ENCODE measurements at regions not wholly inside any gene's neighbourhood (a gene's known extent, or its start where the extent isn't known, plus 50 kb on each side); places are given as distances from the start of the nearest gene placed in this dataset.
"Not testable (repeated sequence)": the region's sequence is repeated elsewhere in the genome, so short reads cannot be mapped to it uniquely, and the experiment has no call there.

- Histone ChIP-seq H3K9ac (ENCODE audit: low read depth, low read length) (no peak overlapping the region), H3K36me3 (ENCODE audit: control insufficient read depth, insufficient read depth, low read length) (no peaks in the 10 kb centered on the region), H3K4me3 (ENCODE audit: low read depth, low read length) (no peak overlapping the region), H3K9me3 (ENCODE audit: control insufficient read depth, insufficient read depth, low read length) (no peaks in the 10 kb centered on the region), H3K27me3 (ENCODE audit: control insufficient read depth, insufficient read depth, low read length) (no peaks in the 10 kb centered on the region), H3K4me1 (ENCODE audit: control insufficient read depth, insufficient read depth, low read length) (no peaks in the 10 kb centered on the region)
Observed at GRCh38 chr18:71250191-71250590, 961.3 kb downstream of the SOCS6 start.

GRCh38 chr18:71249791-71250190, 960.9 kb downstream of the SOCS6 start:
- no peaks in the 10 kb centered on the region for H3K9me3 ChIP-seq (ENCODE audit: control insufficient read depth, insufficient read depth, low read length)
- H3K4me3 ChIP-seq (ENCODE audit: low read depth, low read length): no peak overlapping the region
- no peaks in the 10 kb centered on the region for H3K36me3 ChIP-seq (ENCODE audit: control insufficient read depth, insufficient read depth, low read length)
- no peaks in the 10 kb centered on the region for H3K4me1 ChIP-seq (ENCODE audit: control insufficient read depth, insufficient read depth, low read length)
- no peaks in the 10 kb centered on the region for H3K27me3 ChIP-seq (ENCODE audit: control insufficient read depth, insufficient read depth, low read length)
- no peak overlapping the region for H3K9ac ChIP-seq (ENCODE audit: low read depth, low read length)

GRCh38 chr18:71242981-71243380, 954.1 kb downstream of the SOCS6 start:
- H3K9me3 ChIP-seq (ENCODE audit: control insufficient read depth, insufficient read depth, low read length): no peaks in the 10 kb centered on the region
- H3K36me3 ChIP-seq (ENCODE audit: control insufficient read depth, insufficient read depth, low read length): no peaks in the 10 kb centered on the region
- no peak overlapping the region for H3K9ac ChIP-seq (ENCODE audit: low read depth, low read length)
- H3K27me3 ChIP-seq (ENCODE audit: control insufficient read depth, insufficient read depth, low read length): no peaks in the 10 kb centered on the region
- no peak overlapping the region for H3K4me3 ChIP-seq (ENCODE audit: low read depth, low read length)
- H3K4me1 ChIP-seq (ENCODE audit: control insufficient read depth, insufficient read depth, low read length): no peaks in the 10 kb centered on the region

- H3K36me3 ChIP-seq (ENCODE audit: control insufficient read depth, insufficient read depth, low read length): no peaks in the 10 kb centered on the region
- no peak overlapping the region for H3K9ac ChIP-seq (ENCODE audit: low read depth, low read length)
- H3K4me1 ChIP-seq (ENCODE audit: control insufficient read depth, insufficient read depth, low read length): no peaks in the 10 kb centered on the region
- H3K27me3 ChIP-seq (ENCODE audit: control insufficient read depth, insufficient read depth, low read length): no peaks in the 10 kb centered on the region
- H3K9me3 ChIP-seq (ENCODE audit: control insufficient read depth, insufficient read depth, low read length): no peaks in the 10 kb centered on the region
- no peak overlapping the region for H3K4me3 ChIP-seq (ENCODE audit: low read depth, low read length)
Observed at GRCh38 chr18:71238974-71239624, 950.3 kb downstream of the SOCS6 start.

GRCh38 chr18:71237641-71238040, 948.8 kb downstream of the SOCS6 start:
- Histone ChIP-seq H3K9ac (ENCODE audit: low read depth, low read length) (no peak overlapping the region), H3K4me3 (ENCODE audit: low read depth, low read length) (no peak overlapping the region), H3K27me3 (ENCODE audit: control insufficient read depth, insufficient read depth, low read length) (no peaks in the 10 kb centered on the region), H3K36me3 (ENCODE audit: control insufficient read depth, insufficient read depth, low read length) (no peaks in the 10 kb centered on the region), H3K4me1 (ENCODE audit: control insufficient read depth, insufficient read depth, low read length) (no peaks in the 10 kb centered on the region), H3K9me3 (ENCODE audit: control insufficient read depth, insufficient read depth, low read length) (no peaks in the 10 kb centered on the region)

GRCh38 chr18:71233177-71233576, 944.3 kb downstream of the SOCS6 start:
- no peaks in the 10 kb centered on the region for H3K36me3 ChIP-seq (ENCODE audit: control insufficient read depth, insufficient read depth, low read length)
- no peak overlapping the region for H3K9ac ChIP-seq (ENCODE audit: low read depth, low read length)
- no peaks in the 10 kb centered on the region for H3K9me3 ChIP-seq (ENCODE audit: control insufficient read depth, insufficient read depth, low read length)

GRCh38 chr18:71223486-71223885, 934.6 kb downstream of the SOCS6 start:
- Histone ChIP-seq H3K4me3 (ENCODE audit: low read depth, low read length) (no peak overlapping the region), H3K27me3 (ENCODE audit: control insufficient read depth, insufficient read depth, low read length) (no peaks in the 10 kb centered on the region), H3K9me3 (ENCODE audit: control insufficient read depth, insufficient read depth, low read length) (peaks cover 4% of the 10 kb centered on the region), H3K4me1 (ENCODE audit: control insufficient read depth, insufficient read depth, low read length) (no peaks in the 10 kb centered on the region), H3K36me3 (ENCODE audit: control insufficient read depth, insufficient read depth, low read length) (no peaks in the 10 kb centered on the region), H3K9ac (ENCODE audit: low read depth, low read length) (no peak overlapping the region)

More at GRCh38 chr18:71233177-71233576, 944.3 kb downstream of the SOCS6 start:
- no peaks in the 10 kb centered on the region for H3K27me3 ChIP-seq (ENCODE audit: control insufficient read depth, insufficient read depth, low read length)
- no peak overlapping the region for H3K4me3 ChIP-seq (ENCODE audit: low read depth, low read length)
- H3K4me1 ChIP-seq (ENCODE audit: control insufficient read depth, insufficient read depth, low read length): no peaks in the 10 kb centered on the region

GRCh38 chr18:71221405-71221804, 932.6 kb downstream of the SOCS6 start:
- Histone ChIP-seq H3K9me3 (ENCODE audit: control insufficient read depth, insufficient read depth, low read length) (peaks cover 4% of the 10 kb centered on the region), H3K36me3 (ENCODE audit: control insufficient read depth, insufficient read depth, low read length) (no peaks in the 10 kb centered on the region), H3K27me3 (ENCODE audit: control insufficient read depth, insufficient read depth, low read length) (no peaks in the 10 kb centered on the region), H3K4me1 (ENCODE audit: control insufficient read depth, insufficient read depth, low read length) (no peaks in the 10 kb centered on the region), H3K4me3 (ENCODE audit: low read depth, low read length) (no peak overlapping the region), H3K9ac (ENCODE audit: low read depth, low read length) (no peak overlapping the region)

GRCh38 chr18:71212739-71213138, 923.9 kb downstream of the SOCS6 start:
- H3K9ac ChIP-seq (ENCODE audit: low read depth, low read length); H3K36me3 ChIP-seq (ENCODE audit: control insufficient read depth, insufficient read depth, low read length); H3K27me3 ChIP-seq (ENCODE audit: control insufficient read depth, insufficient read depth, low read length); H3K9me3 ChIP-seq (ENCODE audit: control insufficient read depth, insufficient read depth, low read length); H3K4me1 ChIP-seq (ENCODE audit: control insufficient read depth, insufficient read depth, low read length); H3K4me3 ChIP-seq (ENCODE audit: low read depth, low read length): not testable (repeated sequence)

GRCh38 chr18:71212222-71212621, 923.4 kb downstream of the SOCS6 start:
- no peaks in the 10 kb centered on the region for H3K27me3 ChIP-seq (ENCODE audit: control insufficient read depth, insufficient read depth, low read length)
- no peaks in the 10 kb centered on the region for H3K36me3 ChIP-seq (ENCODE audit: control insufficient read depth, insufficient read depth, low read length)
- no peak overlapping the region for H3K4me3 ChIP-seq (ENCODE audit: low read depth, low read length)
- no peak overlapping the region for H3K9ac ChIP-seq (ENCODE audit: low read depth, low read length)
- no peaks in the 10 kb centered on the region for H3K9me3 ChIP-seq (ENCODE audit: control insufficient read depth, insufficient read depth, low read length)
- H3K4me1 ChIP-seq (ENCODE audit: control insufficient read depth, insufficient read depth, low read length): no peaks in the 10 kb centered on the region

GRCh38 chr18:71209944-71210343, 921.1 kb downstream of the SOCS6 start:
- Histone ChIP-seq H3K9me3 (ENCODE audit: control insufficient read depth, insufficient read depth, low read length) (no peaks in the 10 kb centered on the region), H3K4me3 (ENCODE audit: low read depth, low read length) (no peak overlapping the region), H3K4me1 (ENCODE audit: control insufficient read depth, insufficient read depth, low read length) (no peaks in the 10 kb centered on the region), H3K27me3 (ENCODE audit: control insufficient read depth, insufficient read depth, low read length) (no peaks in the 10 kb centered on the region), H3K36me3 (ENCODE audit: control insufficient read depth, insufficient read depth, low read length) (no peaks in the 10 kb centered on the region), H3K9ac (ENCODE audit: low read depth, low read length) (no peak overlapping the region)

GRCh38 chr18:71194438-71194837, 905.6 kb downstream of the SOCS6 start:
- Histone ChIP-seq H3K9me3 (ENCODE audit: control insufficient read depth, insufficient read depth, low read length) (no peaks in the 10 kb centered on the region), H3K27me3 (ENCODE audit: control insufficient read depth, insufficient read depth, low read length) (no peaks in the 10 kb centered on the region), H3K4me3 (ENCODE audit: low read depth, low read length) (no peak overlapping the region), H3K36me3 (ENCODE audit: control insufficient read depth, insufficient read depth, low read length) (no peaks in the 10 kb centered on the region), H3K9ac (ENCODE audit: low read depth, low read length) (no peak overlapping the region), H3K4me1 (ENCODE audit: control insufficient read depth, insufficient read depth, low read length) (no peaks in the 10 kb centered on the region)
